ENCODE measurements at regions not wholly inside any gene's neighbourhood (a gene's known extent, or its start where the extent isn't known, plus 50 kb on each side); places are given as distances from the start of the nearest gene placed in this dataset.

DNA sequence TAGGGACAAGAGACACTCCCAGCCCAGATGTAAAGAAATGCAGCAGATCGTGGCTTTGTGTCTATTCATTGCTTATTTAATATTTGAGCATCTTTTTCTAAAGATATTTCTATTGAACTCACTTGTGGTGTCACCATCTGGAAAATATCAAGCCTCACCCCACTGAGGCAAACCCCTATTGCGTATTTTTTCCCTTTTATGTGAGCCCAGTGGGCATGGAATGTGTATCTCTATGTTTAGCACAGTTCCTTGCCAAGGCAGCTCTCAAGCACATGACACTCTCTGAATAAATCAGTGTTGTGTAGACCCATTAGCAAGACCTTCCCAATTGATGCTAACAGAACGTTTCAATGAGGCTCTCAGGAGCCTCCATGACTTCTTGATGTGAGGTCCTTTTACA lies 81.6 kb downstream of the TMEM174 start:
- no peak overlapping the region for H3K4me3 ChIP-seq
- no peak for ATAC-seq
- TF ChIP-seq HEYL (CRISPR knock-in tag; IDR thresholded peaks at IDR 0.05) (no peak), NFE2L2 (conservative IDR thresholded peaks at IDR 0.05; ENCODE audit: low read length) (no peak), RNF2 (IDR thresholded peaks at IDR 0.05; ENCODE audit: borderline replicate concordance, low read depth) (no peak), CBX2 (IDR thresholded peaks at IDR 0.05; ENCODE audit: borderline replicate concordance, low read depth) (no peak), KDM1A (IDR thresholded peaks at IDR 0.05; ENCODE audit: low read depth) (no peak), FOSB (CRISPR knock-in tag; IDR thresholded peaks at IDR 0.05) (no peak), BHLHE40 (IDR thresholded peaks at IDR 0.05; ENCODE audit: low read depth, low read length) (no peak), JUNB (IDR thresholded peaks at IDR 0.05) (no peak), SREBF2 (IDR thresholded peaks at IDR 0.05) (no peak)
- H3K9me3 ChIP-seq, result 0 out of 3 replicates have a peak, but pooled peaks cover 4% of the 10 kb centered on the region
- POLR2A ChIA-PET, result no interaction called here
- no peaks in the 10 kb centered on the region for H3K4me1 ChIP-seq
- no peak overlapping the region for H3K4me2 ChIP-seq
- FAIRE-seq, result no peak
- 22% methylated on average over 3 of the region's 3 CpGs for WGBS (ENCODE audit: missing lambda C conversion rate)
- no peak overlapping the region for H3K27ac ChIP-seq
- DNase-seq (ENCODE audit: low read depth in 1 of 2, low spot score in 1 of 2), result no peak
- CTCF ChIA-PET, result no interaction called here

DNA sequence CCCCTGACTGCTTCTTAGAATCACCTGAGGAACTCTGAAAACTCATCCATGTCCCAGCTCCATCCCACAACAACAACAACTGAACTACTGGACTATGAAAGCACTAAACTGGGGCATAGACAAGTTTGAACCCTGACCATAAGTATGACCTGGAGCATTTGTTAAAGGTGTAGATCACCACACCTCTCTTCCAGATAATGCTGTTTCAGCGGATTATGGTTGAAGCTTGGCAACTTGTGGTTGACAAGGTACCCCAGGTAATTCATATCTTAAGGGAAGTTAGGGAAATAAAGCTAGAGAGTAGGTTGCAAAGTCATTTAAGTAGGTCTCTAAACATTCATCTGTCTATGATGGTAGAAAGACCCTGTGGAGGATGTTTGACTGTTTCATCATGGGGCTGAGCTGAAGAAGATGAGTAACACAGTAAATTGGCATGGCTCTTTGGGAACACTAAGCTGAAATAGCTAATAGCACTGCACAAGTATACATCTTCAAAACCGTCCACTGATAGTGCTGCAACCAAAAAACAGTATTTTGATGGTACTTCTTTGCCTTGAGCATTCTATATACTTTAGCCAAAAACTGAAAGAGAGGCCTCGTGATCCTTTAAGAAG lies 80.2 kb downstream of the TMEM174 start:
- 43% methylated on average over 3 of the region's 3 CpGs for WGBS (ENCODE audit: missing lambda C conversion rate)
- POLR2A ChIA-PET, result no interaction called here

DNA sequence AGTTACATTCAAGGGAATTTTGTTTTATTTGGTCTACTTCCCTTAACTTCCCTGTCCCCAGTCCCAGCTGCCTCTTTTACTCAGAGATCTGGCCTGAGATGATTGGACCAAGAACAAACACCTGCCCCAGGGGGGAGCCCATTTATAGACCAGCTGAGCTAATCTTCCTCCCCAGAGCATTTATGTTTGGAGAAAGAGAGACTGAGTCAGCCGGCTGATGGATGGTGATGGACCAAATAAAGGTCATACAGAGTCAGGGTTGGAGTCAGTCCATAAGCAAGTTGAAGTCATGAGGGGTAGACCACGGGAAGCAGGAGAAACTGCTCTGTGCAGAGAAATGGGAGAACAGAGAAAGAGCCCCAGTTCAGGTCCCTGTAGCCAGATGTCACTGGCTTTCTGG lies 77.7 kb downstream of the TMEM174 start:
- no peaks in the 10 kb centered on the region for H3K4me1 ChIP-seq
- TF ChIP-seq HDAC2 (IDR thresholded peaks at IDR 0.05), result no peak
- POLR2A ChIA-PET, result no interaction called here
- H3K9me3 ChIP-seq, result no peaks in the 10 kb centered on the region
- CTCF ChIA-PET, result interaction anchor here (1.1 to 1.8 kb wide), 3 partner anchors 9 to 21 kb away, joined by 3 to 4 read pairs (median 4); no protein-coding TSS in a partner anchor
- WGBS (ENCODE audit: missing lambda C conversion rate), result 32% methylated on average over 2 of the region's 2 CpGs
- FAIRE-seq, result no peak
- H3K27ac ChIP-seq, result no peak overlapping the region
- H3K4me2 ChIP-seq, result no peak overlapping the region
- ATAC-seq, result no peak
- no peak for DNase-seq (ENCODE audit: low read depth in 1 of 2, low spot score in 1 of 2)
- no peak overlapping the region for H3K4me3 ChIP-seq

More for the DNA sequence above, 80.2 kb downstream of the TMEM174 start:
- Histone ChIP-seq H3K4me1 (no peaks in the 10 kb centered on the region), H3K27ac (no peak overlapping the region), H3K4me3 (no peak overlapping the region), H3K4me2 (no peak overlapping the region), H3K9me3 (0 out of 3 replicates have a peak, but pooled peaks cover 4% of the 10 kb centered on the region)
- TF ChIP-seq MAFK (IDR thresholded peaks at IDR 0.05; ENCODE audit: partially characterized antibody), result peak; percentile 78
- no peak for TF ChIP-seq NFE2L2 (conservative IDR thresholded peaks at IDR 0.05; ENCODE audit: low read length)
- ATAC-seq, result no peak
- no peak for DNase-seq (ENCODE audit: low read depth in 1 of 2, low spot score in 1 of 2)
- FAIRE-seq, result no peak
- CTCF ChIA-PET, result interaction anchor here (0.6 to 1.5 kb wide), 4 partner anchors 10 to 1695 kb away, joined by 3 to 7 read pairs (median 4); no protein-coding TSS in a partner anchor

DNA sequence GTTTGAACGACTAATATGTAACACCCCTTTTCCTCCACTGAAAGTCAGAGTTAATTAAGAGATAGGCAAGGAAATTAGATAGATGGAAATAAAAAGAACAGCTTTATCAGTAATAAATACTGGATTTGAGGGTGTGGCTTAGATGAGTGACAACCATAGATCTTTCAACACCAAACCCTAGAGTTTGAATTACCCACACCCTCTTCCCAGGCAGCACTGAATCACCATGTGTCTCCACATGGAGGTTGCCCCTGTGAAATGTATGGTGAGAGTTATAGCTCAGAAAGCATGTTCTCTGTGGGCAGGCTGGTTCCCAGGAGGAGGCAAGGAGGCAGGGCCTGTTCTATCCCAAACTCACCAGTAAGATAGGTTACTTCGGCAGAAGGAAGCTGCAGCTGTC lies 69.7 kb downstream of the TMEM174 start:
- Histone ChIP-seq H3K27ac (no peak overlapping the region), H3K4me2 (no peak overlapping the region), H3K9me3 (no peaks in the 10 kb centered on the region), H3K4me3 (no peak overlapping the region), H3K4me1 (no peaks in the 10 kb centered on the region)
- DNase-seq (ENCODE audit: low read depth in 1 of 2, low spot score in 1 of 2), result no peak
- ChIA-PET POLR2A (no interaction called here), CTCF (interaction anchor here (1.2 to 2.8 kb wide), 6 partner anchors 8 to 208 kb away, joined by 3 to 11 read pairs (median 8); no protein-coding TSS in a partner anchor)
- FAIRE-seq, result no peak
- ATAC-seq, result no peak
- WGBS (ENCODE audit: missing lambda C conversion rate), result 53% methylated on average over 2 of the region's 2 CpGs
- TF ChIP-seq NR3C1 (IDR thresholded peaks at IDR 0.05), result no peak
- no peak for TF ChIP-seq POLR2A (IDR thresholded peaks at IDR 0.05; ENCODE audit: low read length)
- TF ChIP-seq, protein P1, sequence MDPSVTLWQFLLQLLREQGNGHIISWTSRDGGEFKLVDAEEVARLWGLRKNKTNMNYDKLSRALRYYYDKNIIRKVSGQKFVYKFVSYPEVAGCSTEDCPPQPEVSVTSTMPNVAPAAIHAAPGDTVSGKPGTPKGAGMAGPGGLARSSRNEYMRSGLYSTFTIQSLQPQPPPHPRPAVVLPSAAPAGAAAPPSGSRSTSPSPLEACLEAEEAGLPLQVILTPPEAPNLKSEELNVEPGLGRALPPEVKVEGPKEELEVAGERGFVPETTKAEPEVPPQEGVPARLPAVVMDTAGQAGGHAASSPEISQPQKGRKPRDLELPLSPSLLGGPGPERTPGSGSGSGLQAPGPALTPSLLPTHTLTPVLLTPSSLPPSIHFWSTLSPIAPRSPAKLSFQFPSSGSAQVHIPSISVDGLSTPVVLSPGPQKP (IDR thresholded peaks at IDR 0.05; ENCODE audit: low read depth, low read length), result no peak
- no peak for TF ChIP-seq GATA3 (IDR thresholded peaks at IDR 0.05; ENCODE audit: borderline replicate concordance)
- TF ChIP-seq, protein P2, sequence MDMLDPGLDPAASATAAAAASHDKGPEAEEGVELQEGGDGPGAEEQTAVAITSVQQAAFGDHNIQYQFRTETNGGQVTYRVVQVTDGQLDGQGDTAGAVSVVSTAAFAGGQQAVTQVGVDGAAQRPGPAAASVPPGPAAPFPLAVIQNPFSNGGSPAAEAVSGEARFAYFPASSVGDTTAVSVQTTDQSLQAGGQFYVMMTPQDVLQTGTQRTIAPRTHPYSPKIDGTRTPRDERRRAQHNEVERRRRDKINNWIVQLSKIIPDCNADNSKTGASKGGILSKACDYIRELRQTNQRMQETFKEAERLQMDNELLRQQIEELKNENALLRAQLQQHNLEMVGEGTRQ (IDR thresholded peaks at IDR 0.05), result no peak
- no peak for TF ChIP-seq ZFP36 (IDR thresholded peaks at IDR 0.05; ENCODE audit: borderline replicate concordance, partially characterized antibody)
- no peak for TF ChIP-seq HOXB13 (CRISPR knock-in tag; IDR thresholded peaks at IDR 0.05; ENCODE audit: low read depth)
- no peak for TF ChIP-seq CHD2 (IDR thresholded peaks at IDR 0.05; ENCODE audit: low read length, partially characterized antibody)
- TF ChIP-seq, protein P3, sequence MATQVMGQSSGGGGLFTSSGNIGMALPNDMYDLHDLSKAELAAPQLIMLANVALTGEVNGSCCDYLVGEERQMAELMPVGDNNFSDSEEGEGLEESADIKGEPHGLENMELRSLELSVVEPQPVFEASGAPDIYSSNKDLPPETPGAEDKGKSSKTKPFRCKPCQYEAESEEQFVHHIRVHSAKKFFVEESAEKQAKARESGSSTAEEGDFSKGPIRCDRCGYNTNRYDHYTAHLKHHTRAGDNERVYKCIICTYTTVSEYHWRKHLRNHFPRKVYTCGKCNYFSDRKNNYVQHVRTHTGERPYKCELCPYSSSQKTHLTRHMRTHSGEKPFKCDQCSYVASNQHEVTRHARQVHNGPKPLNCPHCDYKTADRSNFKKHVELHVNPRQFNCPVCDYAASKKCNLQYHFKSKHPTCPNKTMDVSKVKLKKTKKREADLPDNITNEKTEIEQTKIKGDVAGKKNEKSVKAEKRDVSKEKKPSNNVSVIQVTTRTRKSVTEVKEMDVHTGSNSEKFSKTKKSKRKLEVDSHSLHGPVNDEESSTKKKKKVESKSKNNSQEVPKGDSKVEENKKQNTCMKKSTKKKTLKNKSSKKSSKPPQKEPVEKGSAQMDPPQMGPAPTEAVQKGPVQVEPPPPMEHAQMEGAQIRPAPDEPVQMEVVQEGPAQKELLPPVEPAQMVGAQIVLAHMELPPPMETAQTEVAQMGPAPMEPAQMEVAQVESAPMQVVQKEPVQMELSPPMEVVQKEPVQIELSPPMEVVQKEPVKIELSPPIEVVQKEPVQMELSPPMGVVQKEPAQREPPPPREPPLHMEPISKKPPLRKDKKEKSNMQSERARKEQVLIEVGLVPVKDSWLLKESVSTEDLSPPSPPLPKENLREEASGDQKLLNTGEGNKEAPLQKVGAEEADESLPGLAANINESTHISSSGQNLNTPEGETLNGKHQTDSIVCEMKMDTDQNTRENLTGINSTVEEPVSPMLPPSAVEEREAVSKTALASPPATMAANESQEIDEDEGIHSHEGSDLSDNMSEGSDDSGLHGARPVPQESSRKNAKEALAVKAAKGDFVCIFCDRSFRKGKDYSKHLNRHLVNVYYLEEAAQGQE (IDR thresholded peaks at IDR 0.05), result no peak
- TF ChIP-seq CBX2 (IDR thresholded peaks at IDR 0.05; ENCODE audit: borderline replicate concordance, low read depth), result no peak
- TF ChIP-seq ZSCAN20 (CRISPR knock-in tag; IDR thresholded peaks at IDR 0.05), result no peak
- TF ChIP-seq CBX8 (IDR thresholded peaks at IDR 0.05), result no peak
- TF ChIP-seq FOXS1 (CRISPR knock-in tag; IDR thresholded peaks at IDR 0.05), result no peak
- TF ChIP-seq RFX5 (IDR thresholded peaks at IDR 0.05), result no peak
- no peak for TF ChIP-seq MAFK (IDR thresholded peaks at IDR 0.05; ENCODE audit: partially characterized antibody)
- TF ChIP-seq MYC (IDR thresholded peaks at IDR 0.05; ENCODE audit: borderline replicate concordance, low read length), result no peak
- TF ChIP-seq ZC3H11A (IDR thresholded peaks at IDR 0.05), result no peak
- TF ChIP-seq CHD4 (IDR thresholded peaks at IDR 0.05; ENCODE audit: borderline replicate concordance), result no peak

Data from A549 (cell line).